ENCODE measurements at regions not wholly inside any gene's neighbourhood (a gene's known extent, or its start where the extent isn't known, plus 50 kb on each side); places are given as distances from the start of the nearest gene placed in this dataset.

DNA sequence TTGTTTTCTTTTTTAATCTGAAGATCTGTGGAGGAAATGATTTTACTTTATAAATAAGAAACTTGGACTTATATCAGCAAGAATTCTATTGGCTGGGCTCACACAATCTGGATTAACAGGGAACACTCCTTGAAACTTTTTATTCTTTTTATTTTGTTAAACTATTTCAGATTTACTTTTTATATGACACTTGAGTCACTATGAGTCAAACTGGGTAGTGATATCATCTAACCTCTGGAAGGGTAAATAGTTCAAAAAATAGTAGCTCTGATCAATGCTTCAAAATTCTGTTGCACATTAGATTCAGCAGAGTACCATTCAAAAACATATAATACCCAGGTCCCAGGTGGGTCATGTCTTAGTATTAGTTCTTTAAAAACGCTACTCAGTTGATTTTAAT is 55.1 kb upstream of the NBEA start:
- TF ChIP-seq POLR2A (IDR thresholded peaks at IDR 0.05), result no peak
- TF ChIP-seq, protein P1, sequence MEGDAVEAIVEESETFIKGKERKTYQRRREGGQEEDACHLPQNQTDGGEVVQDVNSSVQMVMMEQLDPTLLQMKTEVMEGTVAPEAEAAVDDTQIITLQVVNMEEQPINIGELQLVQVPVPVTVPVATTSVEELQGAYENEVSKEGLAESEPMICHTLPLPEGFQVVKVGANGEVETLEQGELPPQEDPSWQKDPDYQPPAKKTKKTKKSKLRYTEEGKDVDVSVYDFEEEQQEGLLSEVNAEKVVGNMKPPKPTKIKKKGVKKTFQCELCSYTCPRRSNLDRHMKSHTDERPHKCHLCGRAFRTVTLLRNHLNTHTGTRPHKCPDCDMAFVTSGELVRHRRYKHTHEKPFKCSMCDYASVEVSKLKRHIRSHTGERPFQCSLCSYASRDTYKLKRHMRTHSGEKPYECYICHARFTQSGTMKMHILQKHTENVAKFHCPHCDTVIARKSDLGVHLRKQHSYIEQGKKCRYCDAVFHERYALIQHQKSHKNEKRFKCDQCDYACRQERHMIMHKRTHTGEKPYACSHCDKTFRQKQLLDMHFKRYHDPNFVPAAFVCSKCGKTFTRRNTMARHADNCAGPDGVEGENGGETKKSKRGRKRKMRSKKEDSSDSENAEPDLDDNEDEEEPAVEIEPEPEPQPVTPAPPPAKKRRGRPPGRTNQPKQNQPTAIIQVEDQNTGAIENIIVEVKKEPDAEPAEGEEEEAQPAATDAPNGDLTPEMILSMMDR (IDR thresholded peaks at IDR 0.05 in 8 of 11, conservative IDR thresholded peaks at IDR 0.05 in 3 of 11), result no peak
- no peak for TF ChIP-seq POLR2AphosphoS5 (IDR thresholded peaks at IDR 0.05)

Data from spleen (tissue), 7 donors.